DMS53 (cell line): ENCODE measurements at regions not wholly inside any gene's neighbourhood (a gene's known extent, or its start where the extent isn't known, plus 50 kb on each side); places are given as distances from the start of the nearest gene placed in this dataset.

Source experiments
- DNase-seq: peaks from one replicate; lab custom pipeline; 2025; lab: John Stamatoyannopoulos, UW

- no peak for DNase-seq
Observed at GRCh38 chr5:17431272-17432050, 66.6 kb upstream of the TAF11L2 start.

GRCh38 chr5:17432569-17432968 is 65.5 kb upstream of the TAF11L2 start:
- no peak for DNase-seq

GRCh38 chr5:17433406-17433805 is 64.6 kb upstream of the TAF11L2 start:
- no peak for DNase-seq

- DNase-seq = no peak
Observed at GRCh38 chr5:17434982-17435381, 63.0 kb upstream of the TAF11L2 start.

- no peak for DNase-seq
Observed at GRCh38 chr5:17436350-17436749, 61.7 kb upstream of the TAF11L2 start.

GRCh38 chr5:17436761-17437221 is 61.2 kb upstream of the TAF11L2 start:
- no peak for DNase-seq

GRCh38 chr5:17438027-17438426 is 60.0 kb upstream of the TAF11L2 start:
- no peak for DNase-seq

GRCh38 chr5:17439956-17440355 is 58.1 kb upstream of the TAF11L2 start:
- no peak for DNase-seq

- no peak for DNase-seq
Observed at GRCh38 chr5:17440766-17441165, 57.3 kb upstream of the TAF11L2 start.

GRCh38 chr5:17441351-17441750 is 56.7 kb upstream of the TAF11L2 start:
- no peak for DNase-seq

- DNase-seq = no peak
Observed at GRCh38 chr5:17443333-17444130, 54.5 kb upstream of the TAF11L2 start.

- no peak for DNase-seq
Observed at GRCh38 chr5:17444496-17444895, 53.5 kb upstream of the TAF11L2 start.

GRCh38 chr5:17445185-17445584 is 52.8 kb upstream of the TAF11L2 start:
- no peak for DNase-seq
